Chondrocyte (in vitro differentiated cells): ENCODE measurements at regions not wholly inside any gene's neighbourhood (a gene's known extent, or its start where the extent isn't known, plus 50 kb on each side); places are given as distances from the start of the nearest gene placed in this dataset.

Experiments
- DNase-seq: peaks from one replicate; pipeline ENCODE4 v3.0.0; 2021; ENCODE audit warnings: mixed read lengths, low spot score
- H3K27ac Mint-ChIP-seq: one replicate; pipeline ENCODE4 v1.8.0; 2021; ENCODE audit warnings: mild to moderate bottlenecking, moderate library complexity, mixed read lengths; ENCODE audit not compliant: unreplicated experiment
- H3K27me3 Mint-ChIP-seq: 2 replicates; pipeline ENCODE4 v1.8.0; 2021; ENCODE audit warnings: low read depth, mixed read lengths
- H3K36me3 Mint-ChIP-seq: 2 replicates; pipeline ENCODE4 v1.8.0; 2021; ENCODE audit warnings: low read depth, mixed read lengths
- H3K4me1 Mint-ChIP-seq: 2 replicates; pipeline ENCODE4 v1.8.0; 2021; ENCODE audit warnings: low read depth, mild to moderate bottlenecking, mixed read lengths
- H3K4me3 Mint-ChIP-seq: one replicate; pipeline ENCODE4 v1.8.0; 2021; ENCODE audit warnings: mild to moderate bottlenecking, moderate library complexity, mixed read lengths; ENCODE audit not compliant: unreplicated experiment
- H3K9me3 Mint-ChIP-seq: 2 replicates; pipeline ENCODE4 v1.8.0; 2021; ENCODE audit warnings: low read depth, mixed read lengths
- CTCF ChIP-seq: fragments of 200-600 bp; sonication (generic); IDR thresholded peaks from 2 replicates; pipeline ENCODE4 v1.5.0; 2021; ENCODE audit warnings: antibody characterized with exemption, mild to moderate bottlenecking, moderate library complexity

DNA sequence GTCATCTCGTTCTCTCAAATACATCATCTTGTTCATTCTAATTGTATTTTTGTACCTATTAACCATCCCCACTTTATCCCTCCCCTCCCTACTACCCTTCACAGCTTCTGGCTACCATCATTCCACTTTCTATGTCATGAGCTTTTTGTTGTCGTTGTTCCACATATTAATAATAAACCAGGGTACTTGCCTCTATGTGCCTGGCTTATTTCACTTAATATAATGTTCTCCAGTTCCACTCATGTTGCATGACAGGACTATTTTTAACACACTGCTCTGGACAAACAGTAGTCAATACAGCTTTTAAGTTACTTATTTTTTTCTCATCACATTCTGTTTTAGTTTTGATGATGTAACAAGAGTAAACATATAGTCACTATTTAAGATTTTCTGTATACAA is 872.3 kb downstream of the SLITRK1 start:
- Mint-ChIP-seq H3K9me3 (peaks cover 3% of the 10 kb centered on the region), H3K27ac (no peak overlapping the region), H3K27me3 (no peaks in the 10 kb centered on the region), H3K4me1 (peaks cover 6% of the 10 kb centered on the region), H3K4me3 (no peak overlapping the region), H3K36me3 (no peaks in the 10 kb centered on the region)
- TF ChIP-seq CTCF: no peak
- DNase-seq: no peak

GRCh38 chr13:83008212-83008929 is 873.9 kb downstream of the SLITRK1 start:
- Mint-ChIP-seq H3K4me1 (peaks cover 6% of the 10 kb centered on the region), H3K9me3 (no peaks in the 10 kb centered on the region), H3K36me3 (no peaks in the 10 kb centered on the region), H3K4me3 (no peak overlapping the region), H3K27ac (no peak overlapping the region), H3K27me3 (no peaks in the 10 kb centered on the region)
- no peak for DNase-seq
- TF ChIP-seq CTCF: no peak

GRCh38 chr13:83007226-83007625 is 875.0 kb downstream of the SLITRK1 start:
- H3K4me1 Mint-ChIP-seq: peaks cover 6% of the 10 kb centered on the region
- DNase-seq: no peak
- TF ChIP-seq CTCF: no peak
- no peak overlapping the region for H3K27ac Mint-ChIP-seq
- no peaks in the 10 kb centered on the region for H3K27me3 Mint-ChIP-seq
- H3K4me3 Mint-ChIP-seq: no peak overlapping the region
- H3K9me3 Mint-ChIP-seq: no peaks in the 10 kb centered on the region
- H3K36me3 Mint-ChIP-seq: no peaks in the 10 kb centered on the region

GRCh38 chr13:83003185-83003584 is 879.1 kb downstream of the SLITRK1 start:
- Mint-ChIP-seq H3K27me3 (no peaks in the 10 kb centered on the region), H3K27ac (no peak overlapping the region), H3K36me3 (no peaks in the 10 kb centered on the region), H3K4me1 (peaks cover 3% of the 10 kb centered on the region), H3K4me3 (no peak overlapping the region), H3K9me3 (peaks cover 3% of the 10 kb centered on the region)
- DNase-seq: no peak
- no peak for TF ChIP-seq CTCF

- Mint-ChIP-seq H3K36me3 (no peaks in the 10 kb centered on the region), H3K9me3 (no peaks in the 10 kb centered on the region), H3K4me1 (no peaks in the 10 kb centered on the region), H3K27me3 (peaks cover 1% of the 10 kb centered on the region), H3K27ac (no peak overlapping the region), H3K4me3 (no peak overlapping the region)
- no peak for DNase-seq
- no peak for TF ChIP-seq CTCF
These were observed 888.9 kb downstream of the SLITRK1 start for GRCh38 chr13:82993417-82993816.
